HG03378 (cell line): ENCODE measurements at regions not wholly inside any gene's neighbourhood (a gene's known extent, or its start where the extent isn't known, plus 50 kb on each side); places are given as distances from the start of the nearest gene placed in this dataset.
"Not testable (repeated sequence)": the region's sequence is repeated elsewhere in the genome, so short reads cannot be mapped to it uniquely, and the experiment has no call there.

ENCODE experiments used
- ATAC-seq: cut with Tn5 transposase; IDR thresholded peaks from one replicate; pipeline ENCODE4 v1.9.1; 2021; ENCODE audit warnings: mild to moderate bottlenecking, moderate library complexity; ENCODE audit not compliant: unreplicated experiment

GRCh38 chr10:125554753-125555152 lies 128.2 kb downstream of the TEX36 start:
- ATAC-seq, result no peak

- no peak for ATAC-seq
Measured at GRCh38 chr10:125554016-125554703, 128.8 kb downstream of the TEX36 start.

- no peak for ATAC-seq
Measured at GRCh38 chr10:125553091-125553490, 129.9 kb downstream of the TEX36 start.

GRCh38 chr10:125551247-125551646 lies 131.7 kb downstream of the TEX36 start:
- no peak for ATAC-seq

GRCh38 chr10:125550362-125550761 lies 132.6 kb downstream of the TEX36 start:
- ATAC-seq, result no peak

GRCh38 chr10:125549653-125550052 lies 133.3 kb downstream of the TEX36 start:
- ATAC-seq, result no peak

GRCh38 chr10:125548878-125549277 lies 134.1 kb downstream of the TEX36 start:
- ATAC-seq, result no peak

GRCh38 chr10:125548356-125548755 lies 134.6 kb downstream of the TEX36 start:
- ATAC-seq, result no peak

- no peak for ATAC-seq
Measured at GRCh38 chr10:125547010-125547650, 135.8 kb downstream of the TEX36 start.

- no peak for ATAC-seq
Measured at GRCh38 chr10:125543796-125544195, 139.2 kb downstream of the TEX36 start.

- no peak for ATAC-seq
Measured at GRCh38 chr10:125538947-125539731, 143.8 kb downstream of the TEX36 start.

- ATAC-seq, result no peak
Measured at GRCh38 chr10:125536236-125536635, 146.7 kb downstream of the TEX36 start.

- ATAC-seq, result no peak
Measured at GRCh38 chr10:125535559-125535958, 147.4 kb downstream of the TEX36 start.

GRCh38 chr10:125534515-125534914 lies 148.4 kb downstream of the TEX36 start:
- ATAC-seq, result no peak

GRCh38 chr10:125533866-125534265 lies 149.1 kb downstream of the TEX36 start:
- no peak for ATAC-seq

- ATAC-seq, result no peak
Measured at GRCh38 chr10:125531465-125531864, 151.5 kb downstream of the TEX36 start.

GRCh38 chr10:125523347-125523746 lies 159.6 kb downstream of the TEX36 start:
- no peak for ATAC-seq

- ATAC-seq, result no peak
Measured at GRCh38 chr10:125521721-125522680, 161.0 kb downstream of the TEX36 start.

GRCh38 chr10:125520968-125521367 lies 162.0 kb downstream of the TEX36 start:
- no peak for ATAC-seq

- ATAC-seq, result not testable (repeated sequence)
Measured at GRCh38 chr10:125518397-125518796, 164.6 kb downstream of the TEX36 start.

- ATAC-seq, result no peak
Measured at GRCh38 chr10:125515571-125515970, 167.4 kb downstream of the TEX36 start.
